Upper lobe of right lung (tissue), 1 donor: ENCODE measurements at regions not wholly inside any gene's neighbourhood (a gene's known extent, or its start where the extent isn't known, plus 50 kb on each side); places are given as distances from the start of the nearest gene placed in this dataset.

Source experiments
- ATAC-seq: fragments of 200-7000 bp; cut with Tn5 transposase; one replicate; pipeline ENCODE4 v1.9.1; 2020; ENCODE audit warnings: mild to moderate bottlenecking, moderate library complexity
- DNase-seq: peaks from one replicate; pipeline ENCODE4 v3.0.0-alpha.2; 2020
- H3K27ac ChIP-seq: fragments of 200-600 bp; one replicate; pipeline ENCODE4 v1.8.0; 2022
- H3K27me3 ChIP-seq: fragments of 200-600 bp; one replicate; pipeline ENCODE4 v1.8.0; 2022; ENCODE audit warnings: mild to moderate bottlenecking
- H3K36me3 ChIP-seq: fragments of 200-600 bp; one replicate; pipeline ENCODE4 v1.8.0; 2022
- H3K4me1 ChIP-seq: fragments of 200-600 bp; one replicate; pipeline ENCODE4 v1.8.0; 2022
- H3K4me3 ChIP-seq: fragments of 200-600 bp; one replicate; pipeline ENCODE4 v1.8.0; 2022; ENCODE audit warnings: mild to moderate bottlenecking
- H3K9me3 ChIP-seq: fragments of 200-600 bp; one replicate; pipeline ENCODE4 v1.8.0; 2022
- intact Hi-C: fragments of 100-400 bp; cut with DNase I; formaldehyde crosslinking; loops from one replicate; pipeline ENCODE4 v1.11.0; 2022
- TF ChIP-seq, protein P1 (sequence below): fragments of 200-600 bp; IDR thresholded peaks from one replicate; pipeline ENCODE4 v1.8.0; 2022; ENCODE audit warnings: antibody characterized with exemption
- donor health status: DM: no; HTN: yes; CAD: no; lungs with severe emphysema.

- Histone ChIP-seq H3K27me3 (no peaks in the 10 kb centered on the region), H3K36me3 (no peaks in the 10 kb centered on the region), H3K27ac (no peak overlapping the region), H3K4me3 (no peak overlapping the region), H3K4me1 (no peaks in the 10 kb centered on the region), H3K9me3 (no peaks in the 10 kb centered on the region)
- no peak for ATAC-seq
- no peak for DNase-seq
- intact Hi-C loops = no loop called here
- TF ChIP-seq, protein P1, sequence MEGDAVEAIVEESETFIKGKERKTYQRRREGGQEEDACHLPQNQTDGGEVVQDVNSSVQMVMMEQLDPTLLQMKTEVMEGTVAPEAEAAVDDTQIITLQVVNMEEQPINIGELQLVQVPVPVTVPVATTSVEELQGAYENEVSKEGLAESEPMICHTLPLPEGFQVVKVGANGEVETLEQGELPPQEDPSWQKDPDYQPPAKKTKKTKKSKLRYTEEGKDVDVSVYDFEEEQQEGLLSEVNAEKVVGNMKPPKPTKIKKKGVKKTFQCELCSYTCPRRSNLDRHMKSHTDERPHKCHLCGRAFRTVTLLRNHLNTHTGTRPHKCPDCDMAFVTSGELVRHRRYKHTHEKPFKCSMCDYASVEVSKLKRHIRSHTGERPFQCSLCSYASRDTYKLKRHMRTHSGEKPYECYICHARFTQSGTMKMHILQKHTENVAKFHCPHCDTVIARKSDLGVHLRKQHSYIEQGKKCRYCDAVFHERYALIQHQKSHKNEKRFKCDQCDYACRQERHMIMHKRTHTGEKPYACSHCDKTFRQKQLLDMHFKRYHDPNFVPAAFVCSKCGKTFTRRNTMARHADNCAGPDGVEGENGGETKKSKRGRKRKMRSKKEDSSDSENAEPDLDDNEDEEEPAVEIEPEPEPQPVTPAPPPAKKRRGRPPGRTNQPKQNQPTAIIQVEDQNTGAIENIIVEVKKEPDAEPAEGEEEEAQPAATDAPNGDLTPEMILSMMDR = no peak
These were observed 88.5 kb upstream of the CHRM3 start for GRCh38 chr1:239297910-239298309.

GRCh38 chr1:239293350-239294110, 92.8 kb upstream of the CHRM3 start:
- TF ChIP-seq, protein P1 = no peak
- H3K4me3 ChIP-seq = no peak overlapping the region
- no peaks in the 10 kb centered on the region for H3K27me3 ChIP-seq
- no peak overlapping the region for H3K27ac ChIP-seq
- intact Hi-C loops = no loop called here
- no peaks in the 10 kb centered on the region for H3K9me3 ChIP-seq
- H3K4me1 ChIP-seq = no peaks in the 10 kb centered on the region
- H3K36me3 ChIP-seq = no peaks in the 10 kb centered on the region
- DNase-seq (no peak), ATAC-seq (no peak)

GRCh38 chr1:239288820-239289554, 97.4 kb upstream of the CHRM3 start:
- intact Hi-C loops = no loop called here
- H3K36me3 ChIP-seq = no peaks in the 10 kb centered on the region
- no peaks in the 10 kb centered on the region for H3K4me1 ChIP-seq
- no peak for ATAC-seq
- H3K27ac ChIP-seq = no peak overlapping the region
- no peak overlapping the region for H3K4me3 ChIP-seq
- DNase-seq = no peak
- H3K9me3 ChIP-seq = no peaks in the 10 kb centered on the region
- TF ChIP-seq, protein P1 = no peak
- H3K27me3 ChIP-seq = no peaks in the 10 kb centered on the region

GRCh38 chr1:239287296-239287695, 99.1 kb upstream of the CHRM3 start:
- Histone ChIP-seq H3K4me1 (no peaks in the 10 kb centered on the region), H3K36me3 (no peaks in the 10 kb centered on the region), H3K27me3 (no peaks in the 10 kb centered on the region), H3K9me3 (no peaks in the 10 kb centered on the region), H3K27ac (no peak overlapping the region), H3K4me3 (no peak overlapping the region)
- intact Hi-C loops = no loop called here
- TF ChIP-seq, protein P1 = no peak
- DNase-seq (no peak), ATAC-seq (no peak)

GRCh38 chr1:239283216-239283615, 103.2 kb upstream of the CHRM3 start:
- no peak for DNase-seq
- H3K27me3 ChIP-seq = no peaks in the 10 kb centered on the region
- H3K27ac ChIP-seq = no peak overlapping the region
- no peaks in the 10 kb centered on the region for H3K9me3 ChIP-seq
- H3K36me3 ChIP-seq = no peaks in the 10 kb centered on the region
- H3K4me3 ChIP-seq = no peak overlapping the region
- intact Hi-C loops = no loop called here
- ATAC-seq = no peak
- H3K4me1 ChIP-seq = no peaks in the 10 kb centered on the region
- TF ChIP-seq, protein P1 = no peak
